ENCODE measurements at regions not wholly inside any gene's neighbourhood (a gene's known extent, or its start where the extent isn't known, plus 50 kb on each side); places are given as distances from the start of the nearest gene placed in this dataset.

- intact Hi-C loops (cut with DNase I), result no loop called here
- ATAC-seq (no peak), DNase-seq (ENCODE audit: low spot score) (no peak)
These were observed 265.8 kb upstream of the ID2 start for GRCh38 chr2:8416001-8416571.

DNA sequence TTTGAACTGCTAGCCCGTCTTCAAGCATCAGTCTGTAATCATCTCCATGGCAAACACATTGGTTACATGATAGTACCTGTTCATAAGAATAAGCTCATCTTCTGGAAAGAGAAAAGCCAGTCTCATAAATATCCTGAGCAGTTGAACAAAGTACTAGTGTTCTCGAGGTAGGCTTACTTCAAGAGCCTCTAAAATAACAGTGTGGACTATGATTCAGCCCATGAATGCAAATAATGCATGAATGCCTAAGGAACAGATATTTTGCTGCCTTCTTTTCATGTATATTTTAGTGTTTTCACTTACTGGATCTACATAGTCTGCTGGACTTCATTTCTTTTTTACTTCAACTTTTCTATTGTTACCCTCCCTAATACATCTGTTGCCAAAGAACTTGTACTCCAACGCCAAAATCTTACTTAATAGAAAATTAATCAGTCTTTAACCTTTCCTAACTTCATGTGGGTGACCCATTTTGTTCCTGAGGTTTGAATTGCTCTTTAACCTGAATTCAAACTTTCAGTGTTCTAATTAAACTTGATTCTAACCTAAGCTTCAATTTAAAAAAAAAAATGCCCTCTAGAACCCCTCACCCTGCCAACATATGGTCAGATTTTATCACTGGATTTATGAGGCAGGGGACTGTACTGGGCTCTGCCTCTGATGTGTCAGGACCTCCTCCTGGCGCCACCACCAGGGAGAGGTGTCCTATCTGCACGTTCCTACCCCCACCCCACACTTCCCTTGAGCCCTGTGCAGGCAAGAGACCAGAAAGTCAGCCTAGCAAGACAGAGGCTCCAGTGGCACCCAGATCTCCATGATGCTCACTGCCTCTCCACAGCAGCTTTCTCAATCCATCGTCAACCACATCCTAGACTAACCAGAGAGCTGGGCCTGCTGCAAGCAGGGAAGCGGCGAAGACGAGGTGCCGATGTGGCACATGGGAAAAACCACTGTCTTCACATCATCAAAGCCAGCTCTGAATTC is 264.7 kb upstream of the ID2 start:
- intact Hi-C loops (cut with DNase I), result no loop called here
- DNase-seq (ENCODE audit: low spot score) (no peak), ATAC-seq (no peak)

DNA sequence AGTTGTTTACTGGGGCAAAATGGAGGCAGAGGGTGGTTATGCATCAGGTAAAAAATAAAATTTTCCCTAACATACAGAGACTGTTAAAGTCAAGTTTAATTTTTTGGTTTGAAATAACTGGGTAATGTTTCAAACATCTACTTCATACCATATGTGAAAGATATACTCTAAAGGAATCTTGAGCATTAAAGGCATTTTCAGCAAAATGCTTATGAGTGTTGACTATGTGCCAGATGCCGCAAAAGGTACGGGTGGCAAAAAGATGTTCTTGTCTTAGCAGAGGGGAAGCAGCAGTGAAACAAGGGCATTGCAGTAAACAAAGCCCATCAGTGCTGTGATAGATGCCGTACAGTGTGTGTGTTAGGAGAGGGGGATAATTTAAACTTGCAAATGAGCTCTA is 263.1 kb upstream of the ID2 start:
- intact Hi-C loops (cut with DNase I), result no loop called here
- ATAC-seq (no peak), DNase-seq (ENCODE audit: low spot score) (no peak)

DNA sequence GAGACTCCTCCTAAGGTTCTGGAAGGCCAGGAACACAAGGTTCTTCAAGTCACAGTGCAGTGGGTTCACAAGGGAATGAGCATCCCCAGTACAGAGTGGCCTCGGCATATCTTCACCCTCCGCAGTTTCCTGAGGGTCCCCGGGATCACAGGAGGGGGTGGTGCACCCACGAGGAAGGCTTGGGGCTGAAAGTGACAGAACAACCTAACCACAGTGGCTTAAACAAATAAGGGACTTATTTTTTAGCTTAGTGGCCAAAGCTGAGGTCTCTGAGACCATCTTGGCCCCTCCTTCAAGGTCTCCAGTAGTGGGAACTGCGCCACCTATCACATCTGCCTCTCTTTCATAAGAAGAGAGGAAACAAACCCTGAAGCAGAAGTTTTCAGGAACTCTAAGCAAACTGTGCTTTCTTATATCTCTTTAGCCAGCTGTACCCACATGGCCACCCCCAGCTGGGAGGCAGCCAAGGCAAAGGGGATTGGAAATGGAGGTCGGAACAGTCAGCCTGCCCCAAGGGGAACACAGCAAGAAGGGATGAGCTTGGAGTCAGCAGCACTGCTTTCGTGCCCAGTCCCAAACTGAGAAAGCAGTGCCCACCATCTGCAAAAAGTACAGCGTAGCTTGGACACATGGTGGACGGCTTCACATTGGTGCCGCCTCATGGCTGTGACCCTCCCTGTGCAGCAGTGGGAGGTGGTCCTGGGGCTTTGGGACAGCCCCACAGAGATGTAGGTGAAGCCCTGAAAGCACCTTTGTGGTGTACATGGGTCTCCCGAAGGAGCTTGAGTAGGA is 260.0 kb upstream of the ID2 start:
- DNase-seq (ENCODE audit: low spot score) (no peak), ATAC-seq (no peak)
- intact Hi-C loops (cut with DNase I), result no loop called here

- intact Hi-C loops (cut with DNase I), result no loop called here
- DNase-seq (ENCODE audit: low spot score) (no peak), ATAC-seq (no peak)
These were observed 259.4 kb upstream of the ID2 start for GRCh38 chr2:8422450-8422800.

DNA sequence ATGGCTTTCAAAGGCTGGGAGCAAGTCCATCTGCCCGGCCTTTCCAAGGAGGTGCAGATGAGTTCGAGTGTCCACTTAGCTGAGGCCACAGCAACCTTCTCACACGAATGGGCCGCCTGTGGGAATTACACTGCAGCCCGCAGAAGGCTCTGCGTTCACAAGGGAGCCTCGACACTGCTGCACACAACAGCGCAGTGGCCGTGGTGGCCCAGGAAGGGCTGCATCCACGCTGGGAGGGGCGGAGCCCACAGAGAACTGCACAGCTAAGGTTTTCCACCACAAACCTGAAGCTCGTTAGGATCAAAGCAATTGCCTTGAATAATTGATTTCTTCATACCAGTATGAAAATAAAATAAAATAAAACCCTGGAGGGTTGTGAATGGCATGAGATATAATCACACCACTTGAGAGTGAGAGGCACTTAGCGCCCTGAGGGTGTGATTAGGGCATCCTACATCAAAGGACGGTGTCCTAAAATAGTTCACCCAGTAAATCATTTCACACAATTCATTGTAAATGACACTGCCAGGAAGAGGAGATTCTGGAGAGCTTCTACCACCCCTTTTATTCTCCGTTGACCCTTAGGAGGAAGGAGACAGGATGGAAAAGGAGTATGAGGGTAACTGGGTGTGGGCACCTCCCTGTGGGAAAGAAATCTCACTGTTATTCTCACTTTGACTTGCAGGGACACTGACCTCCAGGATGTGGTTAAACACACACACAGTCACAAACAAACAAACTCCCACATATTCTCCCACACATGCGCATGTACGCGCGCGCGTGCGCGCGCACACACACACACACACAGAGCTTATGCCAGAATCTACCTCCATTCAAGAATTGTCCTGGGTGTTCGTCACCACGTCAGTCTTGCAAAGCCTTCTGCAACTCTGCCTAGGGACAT is 256.6 kb upstream of the ID2 start:
- DNase-seq (ENCODE audit: low spot score), result no peak
- intact Hi-C loops (cut with DNase I), result no loop called here
- ATAC-seq, result no peak

DNA sequence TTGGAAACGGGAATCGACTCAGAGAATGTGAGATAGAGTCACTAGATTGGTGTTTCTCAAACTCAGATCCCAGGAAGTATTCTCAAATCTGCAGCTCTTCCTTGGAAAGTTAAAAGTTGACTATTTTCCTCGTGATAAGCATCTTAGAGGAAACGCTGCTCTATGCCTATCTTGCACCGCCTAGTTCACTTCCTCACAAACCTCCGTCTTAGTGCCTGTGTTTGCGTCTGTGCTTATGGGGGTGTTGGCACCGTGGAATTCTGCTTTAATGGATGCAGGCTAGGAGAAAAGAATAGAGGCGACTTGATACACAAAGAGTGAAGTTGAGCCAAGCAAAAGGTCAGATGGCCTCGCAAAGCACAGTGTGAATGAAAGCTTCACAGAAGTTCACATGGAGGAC is 255.3 kb upstream of the ID2 start:
- intact Hi-C loops (cut with DNase I), result no loop called here
- DNase-seq (ENCODE audit: low spot score), result no peak
- ATAC-seq, result no peak

GRCh38 chr2:8427211-8427610 is 254.6 kb upstream of the ID2 start:
- intact Hi-C loops (cut with DNase I), result no loop called here
- ATAC-seq (no peak), DNase-seq (ENCODE audit: low spot score) (no peak)

GRCh38 chr2:8430628-8431027 is 251.2 kb upstream of the ID2 start:
- DNase-seq (ENCODE audit: low spot score) (no peak), ATAC-seq (no peak)
- intact Hi-C loops (cut with DNase I), result no loop called here

GRCh38 chr2:8431446-8432125 is 250.3 kb upstream of the ID2 start:
- DNase-seq (ENCODE audit: low spot score), result no peak
- intact Hi-C loops (cut with DNase I), result no loop called here
- no peak for ATAC-seq

- intact Hi-C loops (cut with DNase I), result no loop called here
- no peak for ATAC-seq
- no peak for DNase-seq (ENCODE audit: low spot score)
These were observed 249.0 kb upstream of the ID2 start for GRCh38 chr2:8432706-8433336.

DNA sequence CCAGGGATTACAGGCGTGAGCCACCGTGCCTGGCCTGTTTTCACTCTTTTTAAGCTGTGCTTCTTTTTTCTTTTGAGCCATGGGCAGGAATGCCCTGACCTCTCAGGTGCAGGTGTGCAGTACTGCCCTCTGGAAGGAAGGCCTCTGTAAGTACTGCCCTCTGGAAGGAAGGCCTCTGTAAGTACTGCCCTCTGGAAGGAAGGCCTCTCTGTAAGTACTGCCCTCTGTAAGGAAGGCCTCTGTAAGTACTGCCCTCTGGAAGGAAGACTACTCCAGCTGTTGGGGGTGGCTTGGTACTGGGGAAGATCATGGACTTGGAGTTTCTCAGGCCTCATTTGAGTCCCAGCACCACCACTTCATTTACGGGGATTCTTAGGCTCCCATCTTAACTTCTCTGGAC is 248.5 kb upstream of the ID2 start:
- intact Hi-C loops (cut with DNase I), result no loop called here
- DNase-seq (ENCODE audit: low spot score) (no peak), ATAC-seq (no peak)

DNA sequence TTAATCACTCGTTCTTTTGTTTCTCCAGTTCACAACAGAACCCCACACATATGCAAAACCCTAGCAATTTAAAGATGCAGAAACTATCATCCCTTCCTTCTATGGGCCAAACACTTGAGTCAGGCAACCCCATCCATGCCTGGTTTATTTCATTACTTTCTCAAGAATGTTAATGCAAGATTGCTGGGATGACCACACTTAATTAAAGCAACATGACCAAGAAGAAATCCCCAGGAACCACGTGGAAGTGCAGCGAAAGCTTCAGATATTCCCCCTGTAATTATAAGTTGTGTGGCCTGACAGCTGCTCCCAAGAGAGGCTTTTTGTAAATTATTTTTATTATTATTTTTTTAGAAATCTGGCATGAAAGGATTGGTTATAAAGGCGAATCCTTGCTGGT is 246.2 kb upstream of the ID2 start:
- DNase-seq (ENCODE audit: low spot score) (no peak), ATAC-seq (no peak)
- intact Hi-C loops (cut with DNase I), result no loop called here

DNA sequence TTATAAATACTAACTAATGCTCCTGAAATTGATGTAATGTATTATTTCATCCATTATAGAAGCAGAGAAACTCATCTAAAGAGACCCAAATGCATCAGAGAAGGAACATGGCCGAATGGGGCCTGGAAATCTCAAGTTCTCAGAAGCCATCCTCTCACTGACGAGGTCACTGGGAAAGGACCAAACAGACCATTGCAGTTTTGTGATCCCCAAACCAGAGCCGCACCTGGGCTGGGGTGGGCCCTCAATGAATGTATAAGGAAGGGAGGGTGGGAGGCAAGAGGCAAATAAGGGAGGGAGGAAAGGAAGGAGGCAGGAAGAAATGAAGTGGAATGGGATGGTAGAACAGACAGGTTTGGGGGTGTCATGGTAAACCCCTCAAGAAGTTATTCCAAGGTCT is 245.3 kb upstream of the ID2 start:
- ATAC-seq (no peak), DNase-seq (ENCODE audit: low spot score) (no peak)
- intact Hi-C loops (cut with DNase I), result no loop called here

DNA sequence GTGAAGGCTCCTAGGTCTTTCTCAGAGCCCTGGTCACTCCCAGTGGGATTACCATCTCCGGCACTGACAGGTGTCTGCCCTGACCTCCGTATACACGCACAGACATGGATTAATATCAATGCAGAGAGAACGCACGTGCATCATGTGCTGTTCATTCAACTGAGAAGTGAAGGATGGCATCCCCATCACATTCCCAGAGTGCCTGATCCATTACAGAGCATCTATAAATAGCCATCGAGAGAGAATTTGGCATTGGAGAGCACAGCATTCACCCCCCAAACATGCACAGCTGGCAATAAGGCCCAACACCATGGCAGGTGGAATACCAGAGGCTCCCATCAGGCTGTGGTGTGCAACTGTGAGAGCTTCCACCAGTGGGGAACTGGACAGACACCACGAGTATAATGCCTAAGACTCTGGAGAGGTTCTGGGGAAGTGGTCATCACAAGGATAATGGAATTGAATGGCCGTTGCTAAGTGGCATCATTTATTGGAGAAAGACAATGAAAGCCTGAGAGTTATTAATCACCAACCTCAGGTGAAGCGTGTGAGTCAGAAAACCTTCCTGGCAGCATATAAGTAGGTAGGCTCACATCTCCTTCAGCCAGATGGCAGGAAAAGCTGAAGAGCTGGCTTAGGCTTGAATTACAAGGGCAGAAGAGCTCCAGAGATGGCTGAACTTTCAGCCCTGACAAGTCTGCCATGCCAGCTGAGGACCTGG is 244.5 kb upstream of the ID2 start:
- intact Hi-C loops (cut with DNase I), result no loop called here
- no peak for ATAC-seq
- no peak for DNase-seq (ENCODE audit: low spot score)

- ATAC-seq (no peak), DNase-seq (ENCODE audit: low spot score) (no peak)
- intact Hi-C loops (cut with DNase I), result no loop called here
These were observed 243.9 kb upstream of the ID2 start for GRCh38 chr2:8437949-8438400.

- intact Hi-C loops (cut with DNase I), result no loop called here
- ATAC-seq, result peak; percentile 56
- no peak for DNase-seq (ENCODE audit: low spot score)
These were observed 243.4 kb upstream of the ID2 start for GRCh38 chr2:8438476-8438875.
